ENCODE measurements at regions not wholly inside any gene's neighbourhood (a gene's known extent, or its start where the extent isn't known, plus 50 kb on each side); places are given as distances from the start of the nearest gene placed in this dataset.

DNA sequence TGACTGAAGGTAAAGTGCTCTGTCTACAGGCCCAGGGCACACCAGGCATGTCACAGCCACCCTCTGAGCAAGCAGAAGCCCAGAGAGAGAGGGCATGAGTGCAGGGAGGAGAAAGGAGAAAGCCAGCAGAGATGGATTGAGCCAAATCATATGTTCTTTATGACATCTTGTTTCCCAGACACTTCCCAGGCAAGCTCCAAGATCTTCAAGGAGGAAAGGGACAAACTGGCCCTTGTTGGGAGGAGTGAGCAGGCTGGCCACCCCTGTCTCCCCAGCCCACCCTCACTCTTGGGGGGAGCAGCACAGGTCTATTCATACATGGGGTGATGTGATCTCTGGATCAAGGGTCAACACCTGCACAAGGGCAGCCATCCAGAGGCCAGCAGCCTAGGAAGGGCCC lies 298.8 kb downstream of the UQCRFS1 start:
- ATAC-seq (no peak), DNase-seq (no peak)
- Histone ChIP-seq H3K4me1 (peaks cover 0 to 23% (median 0%) of the 10 kb centered on the region in 12 donors), H3K27ac (no peak overlapping the region), H3K9me3 (no peaks in the 10 kb centered on the region), H3K36me3 (no peaks in the 10 kb centered on the region), H3K4me3 (no peak overlapping the region), H3K27me3 (no peaks in the 10 kb centered on the region)
- TF ChIP-seq, protein P1, sequence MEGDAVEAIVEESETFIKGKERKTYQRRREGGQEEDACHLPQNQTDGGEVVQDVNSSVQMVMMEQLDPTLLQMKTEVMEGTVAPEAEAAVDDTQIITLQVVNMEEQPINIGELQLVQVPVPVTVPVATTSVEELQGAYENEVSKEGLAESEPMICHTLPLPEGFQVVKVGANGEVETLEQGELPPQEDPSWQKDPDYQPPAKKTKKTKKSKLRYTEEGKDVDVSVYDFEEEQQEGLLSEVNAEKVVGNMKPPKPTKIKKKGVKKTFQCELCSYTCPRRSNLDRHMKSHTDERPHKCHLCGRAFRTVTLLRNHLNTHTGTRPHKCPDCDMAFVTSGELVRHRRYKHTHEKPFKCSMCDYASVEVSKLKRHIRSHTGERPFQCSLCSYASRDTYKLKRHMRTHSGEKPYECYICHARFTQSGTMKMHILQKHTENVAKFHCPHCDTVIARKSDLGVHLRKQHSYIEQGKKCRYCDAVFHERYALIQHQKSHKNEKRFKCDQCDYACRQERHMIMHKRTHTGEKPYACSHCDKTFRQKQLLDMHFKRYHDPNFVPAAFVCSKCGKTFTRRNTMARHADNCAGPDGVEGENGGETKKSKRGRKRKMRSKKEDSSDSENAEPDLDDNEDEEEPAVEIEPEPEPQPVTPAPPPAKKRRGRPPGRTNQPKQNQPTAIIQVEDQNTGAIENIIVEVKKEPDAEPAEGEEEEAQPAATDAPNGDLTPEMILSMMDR (IDR thresholded peaks at IDR 0.05) = no peak
- TF ChIP-seq POLR2A (IDR thresholded peaks at IDR 0.05) = no peak
- intact Hi-C loops (cut with DNase I) = no loop called here

DNA sequence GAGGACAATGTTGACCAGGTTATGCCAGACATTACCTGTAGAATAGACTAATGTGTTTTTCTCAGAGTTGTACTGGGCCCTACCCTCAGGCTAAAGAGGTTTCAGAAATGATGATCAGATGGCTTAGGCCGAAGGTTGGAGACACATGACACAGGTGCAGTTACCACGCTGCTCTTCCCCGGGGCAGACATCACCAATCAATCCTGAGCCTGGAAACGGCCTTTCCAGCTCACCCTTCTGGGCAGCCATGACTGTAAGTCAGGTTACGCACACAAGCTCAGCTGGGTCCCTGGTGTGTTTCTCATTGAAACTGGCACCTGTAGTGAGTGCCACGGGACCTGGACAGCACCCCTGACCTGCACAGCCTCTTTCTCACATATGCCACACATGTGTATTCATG lies 299.3 kb downstream of the UQCRFS1 start:
- no peak overlapping the region for H3K27ac ChIP-seq
- intact Hi-C loops (cut with DNase I) = no loop called here
- no peak overlapping the region for H3K4me3 ChIP-seq
- H3K4me1 ChIP-seq = peaks cover 0 to 23% (median 0%) of the 10 kb centered on the region in 12 donors
- ATAC-seq (no peak), DNase-seq (no peak)
- TF ChIP-seq, protein P1 (IDR thresholded peaks at IDR 0.05) = no peak
- H3K9me3 ChIP-seq = no peaks in the 10 kb centered on the region
- 79 to 90% (median 87%) methylated on average over 2 to 6 of the region's 6 CpGs for WGBS, 4 donors
- H3K36me3 ChIP-seq = no peaks in the 10 kb centered on the region
- H3K27me3 ChIP-seq = no peaks in the 10 kb centered on the region

DNA sequence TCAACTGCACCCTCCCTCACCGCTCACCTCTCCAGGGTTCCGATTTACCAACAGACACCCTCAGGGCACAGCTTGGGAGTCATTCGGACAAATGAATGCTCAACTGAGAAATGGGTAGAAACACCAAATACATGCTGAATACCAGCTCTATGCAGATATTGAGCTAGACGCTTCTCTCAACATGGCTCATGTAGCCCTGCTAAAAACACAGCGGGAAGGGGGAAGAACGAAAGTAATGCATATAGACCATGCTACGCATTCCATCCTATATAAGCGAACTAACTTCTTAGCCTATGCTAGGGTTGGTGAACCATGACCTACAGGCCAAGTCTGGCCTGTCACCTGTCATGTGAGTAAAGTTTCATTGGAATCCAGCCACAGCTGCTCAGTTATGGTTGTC lies 304.0 kb downstream of the UQCRFS1 start:
- TF ChIP-seq, protein P1 (IDR thresholded peaks at IDR 0.05) = no peak
- TF ChIP-seq POLR2A (IDR thresholded peaks at IDR 0.05) = no peak
- H3K27me3 ChIP-seq = no peaks in the 10 kb centered on the region
- DNase-seq = no peak
- intact Hi-C loops (cut with DNase I) = no loop called here
- no peaks in the 10 kb centered on the region for H3K9me3 ChIP-seq
- H3K4me1 ChIP-seq = peaks cover 0 to 16% (median 0%) of the 10 kb centered on the region in 12 donors
- 78 to 91% (median 88%) methylated on average over 8 of the region's 8 CpGs for WGBS, 4 donors
- no peak for ATAC-seq
- no peak overlapping the region for H3K4me3 ChIP-seq
- H3K36me3 ChIP-seq = no peaks in the 10 kb centered on the region
- H3K27ac ChIP-seq = no peak overlapping the region

DNA sequence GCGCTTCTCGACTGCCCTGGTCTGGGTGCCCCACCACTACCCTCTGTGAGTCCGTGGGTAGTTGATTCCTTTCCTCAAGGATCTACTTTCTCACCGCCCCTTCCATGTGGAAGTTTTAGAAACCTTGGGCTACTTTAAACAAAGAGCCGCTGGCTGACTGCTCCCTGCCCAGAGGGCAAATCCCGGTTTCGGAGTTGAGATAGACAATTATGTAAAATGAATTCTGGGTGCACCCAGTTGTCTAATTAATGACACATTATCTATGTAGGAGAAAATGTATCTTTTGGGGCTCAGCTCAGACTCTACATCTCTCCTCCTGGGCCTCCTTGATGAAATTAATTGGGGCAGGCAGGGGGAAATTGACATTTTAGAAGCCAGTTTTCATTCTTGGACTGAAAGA lies 305.4 kb downstream of the UQCRFS1 start:
- H3K9me3 ChIP-seq = no peaks in the 10 kb centered on the region
- H3K27ac ChIP-seq = no peak overlapping the region
- H3K4me3 ChIP-seq = no peak overlapping the region
- 62 to 81% (median 71%) methylated on average over 7 of the region's 7 CpGs for WGBS, 4 donors
- DNase-seq (no peak), ATAC-seq (no peak)
- intact Hi-C loops (cut with DNase I) = no loop called here
- H3K36me3 ChIP-seq = no peaks in the 10 kb centered on the region
- peaks cover 0 to 16% (median 0%) of the 10 kb centered on the region in 12 donors for H3K4me1 ChIP-seq
- no peak for TF ChIP-seq POLR2A (IDR thresholded peaks at IDR 0.05)
- TF ChIP-seq, protein P1 (IDR thresholded peaks at IDR 0.05) = no peak
- no peaks in the 10 kb centered on the region for H3K27me3 ChIP-seq

All from heart left ventricle (tissue), 16 donors.